H1 (cell line): ENCODE measurements at regions not wholly inside any gene's neighbourhood (a gene's known extent, or its start where the extent isn't known, plus 50 kb on each side); places are given as distances from the start of the nearest gene placed in this dataset.

ENCODE experiments used
- CTCF ChIA-PET: fragments of 300-600 bp; sonication (Branson Sonifier 250); formaldehyde crosslinking; loops from one replicate; lab custom pipeline; 2021; ENCODE audit not compliant: partially characterized antibody; lab: Charles Lee
- POLR2A ChIA-PET: fragments of 300-600 bp; sonication (Branson Sonifier 250); formaldehyde crosslinking; loops from one replicate; lab custom pipeline; 2021; ENCODE audit warnings: inconsistent platforms; ENCODE audit not compliant: partially characterized antibody; lab: Charles Lee
- DNase-seq, 2 experiments: peaks; one replicate each; pipeline versions ENCODE4 v3.0.0 to v3.0.0-alpha.2; 2010 to 2022; ENCODE audit warnings: low spot score in 2 of 2, low read depth in 1 of 2, mixed read lengths in 1 of 2
- FAIRE-seq: peaks from 2 replicates; lab custom pipeline; 2011; peaks lifted over from hg19 to GRCh38; lab: Jason Lieb, UNC
- H2AFZ ChIP-seq: 2 replicates; pipeline ENCODE4 v1.8.1; 2012; ENCODE audit warnings: low read length, inconsistent platforms
- H2AK5ac ChIP-seq: 2 replicates; pipeline ENCODE4 v1.6.1; 2013; ENCODE audit warnings: low read depth, low read length
- H2BK120ac ChIP-seq: replicated peaks from 2 replicates; pipeline ENCODE3; 2013; ENCODE audit warnings: low read depth, low read length, inconsistent platforms
- H2BK12ac ChIP-seq: 2 replicates; pipeline ENCODE4 v1.6.1; 2013; ENCODE audit warnings: low read depth, low read length
- H2BK15ac ChIP-seq: 2 replicates; pipeline ENCODE4 v1.6.1; 2013; ENCODE audit warnings: low read length
- H2BK20ac ChIP-seq: 2 replicates; pipeline ENCODE4 v1.6.1; 2013; ENCODE audit warnings: low read length
- H2BK5ac ChIP-seq: 2 replicates; pipeline ENCODE4 v1.6.1; 2013; ENCODE audit warnings: low read depth, low read length
- H3K14ac ChIP-seq: 2 replicates; pipeline ENCODE4 v1.6.1; 2013; ENCODE audit warnings: inconsistent platforms; ENCODE audit not compliant: insufficient read length
- H3K18ac ChIP-seq: 2 replicates; pipeline ENCODE4 v1.6.1; 2013; ENCODE audit warnings: low read length; ENCODE audit errors: extremely low read depth
- H3K23ac ChIP-seq: 2 replicates; pipeline ENCODE4 v1.6.1; 2013; ENCODE audit warnings: inconsistent platforms; ENCODE audit not compliant: insufficient read length
- H3K23me2 ChIP-seq: 2 replicates; pipeline ENCODE4 v1.6.1; 2013; ENCODE audit warnings: low read depth, low read length
- H3K27ac ChIP-seq: 2 replicates; pipeline ENCODE4 v1.6.1; 2011; ENCODE audit warnings: low read depth, low read length, inconsistent platforms
- H3K27me3 ChIP-seq, 4 experiments: replicated peaks in 1 of 4; 1 replicate in 1 of 4; 2 replicates in 3 of 4; pipeline versions ENCODE4 v1.6.1 to v1.8.1; 2011 to 2013; ENCODE audit warnings: low read length in 3 of 4, mild to moderate bottlenecking in 3 of 4, inconsistent platforms in 2 of 4, mixed read lengths in 2 of 4, moderate library complexity in 1 of 4; ENCODE audit not compliant: control insufficient read depth in 3 of 4, insufficient read depth in 3 of 4; ENCODE audit errors: extremely low read depth in 1 of 4
- H3K36me3 ChIP-seq, 4 experiments: 2 replicates each; pipeline versions ENCODE4 v1.6.1 to v1.8.1; 2011 to 2013; ENCODE audit warnings: mild to moderate bottlenecking in 4 of 4, low read length in 3 of 4, moderate library complexity in 2 of 4, control low read depth in 1 of 4, inconsistent platforms in 1 of 4; ENCODE audit not compliant: insufficient read depth in 4 of 4, control insufficient read depth in 2 of 4
- H3K4ac ChIP-seq: replicated peaks from 2 replicates; pipeline ENCODE3; 2013; ENCODE audit warnings: low read length, low read depth, mixed read lengths, inconsistent platforms; ENCODE audit not compliant: insufficient read length
- H3K4me1 ChIP-seq, 4 experiments: replicated peaks in 1 of 4; 1 replicate in 1 of 4; 2 replicates in 3 of 4; pipeline versions ENCODE4 v1.6.1 to v1.8.1; 2011 to 2013; ENCODE audit warnings: low read length in 3 of 4, inconsistent platforms in 2 of 4, mixed read lengths in 1 of 4; ENCODE audit not compliant: insufficient read depth in 4 of 4, control insufficient read depth in 3 of 4
- H3K4me2 ChIP-seq, 2 experiments: 2 replicates each; pipeline versions ENCODE4 v1.6.1 to v1.8.1; 2011 to 2013; ENCODE audit warnings: low read depth in 2 of 2, low read length in 2 of 2, control low read depth in 1 of 2, inconsistent platforms in 1 of 2, mild to moderate bottlenecking in 1 of 2; ENCODE audit not compliant: insufficient read depth in 1 of 2
- H3K4me3 ChIP-seq, 4 experiments: fragments of 200-600, 300-600 bp in 1 of 4; sonication (generic), shearing (Covaris generic), sonication (Bioruptor Twin) in 1 of 4; 2 replicates each; pipeline versions ENCODE4 v1.5.1 to v1.8.1; 2011 to 2016; ENCODE audit warnings: low read length in 4 of 4, low read depth in 3 of 4, control low read depth in 2 of 4, inconsistent platforms in 2 of 4, mild to moderate bottlenecking in 2 of 4, mixed read lengths in 1 of 4, moderate library complexity in 1 of 4; ENCODE audit not compliant: insufficient read depth in 2 of 4; ENCODE audit errors: extremely low read depth in 1 of 4
- H3K56ac ChIP-seq: replicated peaks from 2 replicates; pipeline ENCODE3; 2013; ENCODE audit warnings: low read depth, mild to moderate bottlenecking, mixed read lengths, low read length, inconsistent platforms; ENCODE audit not compliant: insufficient read length
- H3K79me1 ChIP-seq: 2 replicates; pipeline ENCODE4 v1.6.1; 2013; ENCODE audit warnings: low read depth, low read length, control low read depth
- H3K79me2 ChIP-seq, 2 experiments: 2 replicates each; pipeline versions ENCODE4 v1.6.1 to v1.8.1; 2012 to 2013; ENCODE audit warnings: low read length in 2 of 2, mild to moderate bottlenecking in 2 of 2, inconsistent platforms in 1 of 2; ENCODE audit not compliant: insufficient read depth in 2 of 2, control insufficient read depth in 1 of 2
- H3K9ac ChIP-seq, 4 experiments: replicated peaks in 1 of 4; 1 replicate in 1 of 4; 2 replicates in 3 of 4; pipeline versions ENCODE4 v1.6.1 to v1.8.1; 2011 to 2013; ENCODE audit warnings: low read depth in 3 of 4, low read length in 3 of 4, control low read depth in 2 of 4, mild to moderate bottlenecking in 2 of 4, moderate library complexity in 2 of 4, inconsistent platforms in 1 of 4; ENCODE audit errors: extremely low read depth in 1 of 4
- H3K9me3 ChIP-seq, 2 experiments: 2 replicates each; pipeline versions ENCODE4 v1.6.1 to v1.8.1; 2012 to 2013; ENCODE audit warnings: mild to moderate bottlenecking in 2 of 2, moderate library complexity in 2 of 2, control low read depth in 1 of 2, inconsistent platforms in 1 of 2, low read depth in 1 of 2, low read length in 1 of 2, mixed read lengths in 1 of 2; ENCODE audit not compliant: insufficient read depth in 2 of 2
- H4K20me1 ChIP-seq, 2 experiments: replicated peaks in 1 of 2; 2 replicates each; pipeline versions ENCODE3 to v1.8.1; 2011 to 2013; ENCODE audit warnings: inconsistent platforms in 2 of 2, low read length in 2 of 2, mild to moderate bottlenecking in 1 of 2; ENCODE audit not compliant: insufficient read depth in 2 of 2, control insufficient read depth in 1 of 2
- H4K5ac ChIP-seq: 2 replicates; pipeline ENCODE4 v1.6.1; 2013; ENCODE audit warnings: low read length, low read depth, mixed read lengths, inconsistent platforms; ENCODE audit not compliant: insufficient read length
- H4K8ac ChIP-seq: 2 replicates; pipeline ENCODE4 v1.8.0; 2013; ENCODE audit warnings: mild to moderate bottlenecking, moderate library complexity, low read length, inconsistent platforms; ENCODE audit not compliant: insufficient read depth; ENCODE audit errors: extremely low read depth
- H4K91ac ChIP-seq: replicated peaks from 2 replicates; pipeline ENCODE3; 2013; ENCODE audit warnings: low read length, mixed read lengths, inconsistent platforms; ENCODE audit not compliant: insufficient read length
- CBX5 ChIP-seq: fragments of 300-800, 300-1000 bp; sonication (generic); IDR thresholded peaks from 2 replicates; pipeline ENCODE4 v1.7.1; 2016; ENCODE audit warnings: antibody characterized with exemption, low read length, low read depth
- CREB1 ChIP-seq: IDR thresholded peaks from 2 replicates; pipeline ENCODE4 v1.6.1; 2012; ENCODE audit warnings: inconsistent platforms
- GABPA ChIP-seq: IDR thresholded peaks from 2 replicates; pipeline ENCODE4 v1.6.1; 2011; ENCODE audit warnings: mild to moderate bottlenecking, low read length, moderate library complexity, borderline replicate concordance; ENCODE audit not compliant: insufficient read depth
- RAD21 ChIP-seq, 2 experiments: IDR thresholded peaks in 1 of 2; conservative IDR thresholded peaks in 1 of 2; 2 replicates each; pipeline ENCODE4 v1.6.1; 2011; ENCODE audit warnings: low read depth in 2 of 2, low read length in 2 of 2, improper control_type of control experiment in 1 of 2, inconsistent platforms in 1 of 2, mild to moderate bottlenecking in 1 of 2, moderate library complexity in 1 of 2
- RBBP5 ChIP-seq: IDR thresholded peaks from 2 replicates; pipeline ENCODE4 v1.7.1; 2012; ENCODE audit warnings: low read depth, mild to moderate bottlenecking, inconsistent platforms, low read length, moderate library complexity, borderline replicate concordance
- TAF7 ChIP-seq: optimal IDR thresholded peaks from 2 replicates; pipeline ENCODE3; 2011; ENCODE audit warnings: low read depth, mild to moderate bottlenecking, inconsistent platforms, low read length, moderate library complexity, borderline replicate concordance
- YY1 ChIP-seq: IDR thresholded peaks from 2 replicates; pipeline ENCODE4 v1.6.1; 2011; ENCODE audit warnings: low read depth, mild to moderate bottlenecking, low read length
- ZNF274 ChIP-seq: IDR thresholded peaks from 2 replicates; pipeline ENCODE4 v1.7.0; 2012; ENCODE audit warnings: low read length, borderline replicate concordance; ENCODE audit errors: extremely low read depth
- WGBS, 2 experiments: shearing (Covaris generic) in 1 of 2; methylation state at CpG; one replicate each; pipeline versions ENCODE4 v1.1.6 to v1.1.7; 2013 to 2015; ENCODE audit warnings: low lambda C conversion rate in 2 of 2, mixed read lengths in 2 of 2, inconsistent platforms in 1 of 2, low coverage in 1 of 2, missing lambda C conversion rate in 1 of 2; ENCODE audit not compliant: insufficient replicate concordance in 2 of 2, insufficient coverage in 1 of 2, insufficient read length in 1 of 2; ENCODE audit errors: extremely low coverage in 1 of 2, missing lambda C conversion rate in 1 of 2; 5-methylcytosine and 5-hydroxymethylcytosine counted together
- TF ChIP-seq, protein P1 (sequence below): IDR thresholded peaks from 2 replicates; pipeline ENCODE4 v1.6.1; 2011; ENCODE audit warnings: low read length, improper control_type of control experiment

DNA sequence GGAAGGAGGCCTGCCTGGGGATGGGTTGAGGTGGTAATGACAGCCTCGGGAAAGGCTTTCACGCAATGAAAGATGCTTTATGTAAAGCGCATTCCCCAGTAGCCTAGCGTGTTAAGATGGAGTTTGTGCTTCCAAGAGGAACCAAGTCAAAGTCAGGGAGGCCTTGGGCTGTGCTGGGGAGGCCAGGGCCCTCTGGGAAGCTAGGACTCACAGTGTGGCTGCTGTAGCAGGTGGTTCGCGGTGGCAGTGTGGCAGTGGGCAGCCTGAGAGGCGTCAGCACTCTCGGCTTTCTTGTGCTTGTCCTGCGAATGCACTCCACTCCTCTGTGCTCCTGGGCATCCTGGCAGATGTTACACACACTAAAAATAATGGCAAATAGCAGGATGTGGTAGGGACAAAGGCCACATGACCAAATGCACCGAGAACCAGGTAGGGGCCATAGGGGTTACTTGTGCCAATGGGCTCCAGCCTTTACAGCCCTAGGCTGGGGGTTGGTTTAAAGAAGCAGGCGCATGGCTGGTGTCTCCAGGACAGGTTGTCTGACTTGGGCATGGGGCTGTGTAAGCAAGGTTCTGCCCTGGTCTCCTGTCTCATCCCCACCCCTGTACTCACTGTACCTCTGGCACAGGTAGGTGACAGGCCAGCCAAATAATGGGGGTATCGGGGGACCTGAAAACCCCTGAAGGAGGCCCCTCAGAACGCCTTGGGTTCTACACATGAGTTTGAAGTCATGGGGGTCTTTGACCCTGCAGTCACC lies 154.4 kb upstream of the TWIST2 start:
- ChIA-PET CTCF (no interaction called here), POLR2A (no interaction called here)
- Histone ChIP-seq H2BK12ac (no peak overlapping the region), H3K4me1 (no peaks in the 10 kb centered on the region; a peak in 1 of 7 replicates), H2BK120ac (no peak overlapping the region), H3K79me2 (no peaks in the 10 kb centered on the region), H3K23ac (no peak overlapping the region), H3K27ac (no peak overlapping the region), H4K91ac (no peak overlapping the region), H3K14ac (no peak overlapping the region), H2BK20ac (no peak overlapping the region), H4K8ac (no peak overlapping the region), H3K18ac (no peak overlapping the region), H3K56ac (no peak overlapping the region), H4K20me1 (no peaks in the 10 kb centered on the region), H3K79me1 (no peaks in the 10 kb centered on the region), H3K36me3 (no peaks in the 10 kb centered on the region), H2BK15ac (no peak overlapping the region), H2BK5ac (no peak overlapping the region), H3K4ac (no peak overlapping the region), H2AK5ac (no peak overlapping the region), H3K4me2 (no peak overlapping the region), H3K4me3 (no peak overlapping the region), H2AFZ (no peak overlapping the region), H3K9me3 (no peaks in the 10 kb centered on the region), H3K27me3 (no peaks in the 10 kb centered on the region), H3K23me2 (no peaks in the 10 kb centered on the region), H3K9ac (no peak overlapping the region), H4K5ac (no peak overlapping the region)
- FAIRE-seq (no peak), DNase-seq (no peak)
- WGBS, 2 experiments: 89% methylated on average over 13 of the region's 13 CpGs; no CpG with 5 or more reads in 1 of the 2 experiments
- TF ChIP-seq ZNF274 (no peak), YY1 (no peak), CBX5 (no peak), RBBP5 (no peak), TAF7 (no peak), CREB1 (no peak), GABPA (no peak), RAD21 (IDR thresholded peaks at IDR 0.05 in 1 of 2, conservative IDR thresholded peaks at IDR 0.05 in 1 of 2; ENCODE audit: low read depth in 2 of 2, low read length in 2 of 2) (no peak)
- TF ChIP-seq, protein P1, sequence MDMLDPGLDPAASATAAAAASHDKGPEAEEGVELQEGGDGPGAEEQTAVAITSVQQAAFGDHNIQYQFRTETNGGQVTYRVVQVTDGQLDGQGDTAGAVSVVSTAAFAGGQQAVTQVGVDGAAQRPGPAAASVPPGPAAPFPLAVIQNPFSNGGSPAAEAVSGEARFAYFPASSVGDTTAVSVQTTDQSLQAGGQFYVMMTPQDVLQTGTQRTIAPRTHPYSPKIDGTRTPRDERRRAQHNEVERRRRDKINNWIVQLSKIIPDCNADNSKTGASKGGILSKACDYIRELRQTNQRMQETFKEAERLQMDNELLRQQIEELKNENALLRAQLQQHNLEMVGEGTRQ: no peak
